Trophoblast cell (in vitro differentiated cells and primary cell): ENCODE measurements at regions not wholly inside any gene's neighbourhood (a gene's known extent, or its start where the extent isn't known, plus 50 kb on each side); places are given as distances from the start of the nearest gene placed in this dataset.
"Not testable (repeated sequence)": the region's sequence is repeated elsewhere in the genome, so short reads cannot be mapped to it uniquely, and the experiment has no call there.

Experiments
- DNase-seq, 2 donors: peaks; one replicate each; pipeline ENCODE4 v3.0.0-alpha.2; 2016
- H2AFZ ChIP-seq: 2 replicates; pipeline ENCODE4 v1.6.1; 2013; ENCODE audit warnings: low read length, moderate library complexity, mild to moderate bottlenecking; ENCODE audit not compliant: insufficient read depth, poor library complexity
- H2AK5ac ChIP-seq: 2 replicates; pipeline ENCODE4 v1.6.1; 2013; ENCODE audit warnings: mild to moderate bottlenecking, low read length
- H2BK120ac ChIP-seq: 2 replicates; pipeline ENCODE4 v1.6.1; 2013; ENCODE audit warnings: low read length, mild to moderate bottlenecking, moderate library complexity; ENCODE audit not compliant: insufficient read depth, poor library complexity
- H2BK12ac ChIP-seq: 2 replicates; pipeline ENCODE4 v1.6.1; 2013; ENCODE audit warnings: mild to moderate bottlenecking, low read length, moderate library complexity
- H2BK5ac ChIP-seq: 2 replicates; pipeline ENCODE4 v1.6.1; 2013; ENCODE audit warnings: low read length, low read depth, moderate library complexity, mild to moderate bottlenecking; ENCODE audit not compliant: poor library complexity
- H3K14ac ChIP-seq: 2 replicates; pipeline ENCODE4 v1.6.1; 2013; ENCODE audit warnings: mild to moderate bottlenecking, low read length
- H3K18ac ChIP-seq: 2 replicates; pipeline ENCODE4 v1.6.1; 2013; ENCODE audit warnings: mild to moderate bottlenecking, low read length
- H3K23ac ChIP-seq: 2 replicates; pipeline ENCODE4 v1.6.1; 2013; ENCODE audit warnings: low read length
- H3K27ac ChIP-seq: 2 replicates; pipeline ENCODE4 v1.5.1; 2013; ENCODE audit warnings: low read depth, mild to moderate bottlenecking, inconsistent platforms, low read length, moderate library complexity
- H3K27me3 ChIP-seq: 2 replicates; pipeline ENCODE4 v1.6.1; 2013; ENCODE audit warnings: inconsistent platforms, mild to moderate bottlenecking, low read length, moderate library complexity; ENCODE audit not compliant: insufficient read depth
- H3K36me3 ChIP-seq, 2 experiments: 1 replicate in 1 of 2; 2 replicates in 1 of 2; pipeline ENCODE4 v1.6.1; 2013; ENCODE audit warnings: low read length in 2 of 2, mild to moderate bottlenecking in 2 of 2, moderate library complexity in 1 of 2; ENCODE audit not compliant: insufficient read depth in 2 of 2, control insufficient read depth in 1 of 2
- H3K4ac ChIP-seq: 2 replicates; pipeline ENCODE4 v1.6.1; 2013; ENCODE audit warnings: low read depth, mild to moderate bottlenecking, low read length, moderate library complexity
- H3K4me1 ChIP-seq, 2 experiments: 1 replicate in 1 of 2; 2 replicates in 1 of 2; pipeline ENCODE4 v1.6.1; 2013; ENCODE audit warnings: low read length in 2 of 2, mild to moderate bottlenecking in 2 of 2, moderate library complexity in 1 of 2; ENCODE audit not compliant: insufficient read depth in 2 of 2, control insufficient read depth in 1 of 2
- H3K4me2 ChIP-seq: 2 replicates; pipeline ENCODE4 v1.6.1; 2013; ENCODE audit warnings: inconsistent platforms, mild to moderate bottlenecking, low read length, moderate library complexity
- H3K4me3 ChIP-seq: 2 replicates; pipeline ENCODE4 v1.5.1; 2013; ENCODE audit warnings: mild to moderate bottlenecking, low read depth, low read length, inconsistent platforms
- H3K79me1 ChIP-seq: one replicate; pipeline ENCODE4 v1.6.1; 2013; ENCODE audit warnings: low read length
- H3K79me2 ChIP-seq: 2 replicates; pipeline ENCODE4 v1.6.1; 2013; ENCODE audit warnings: low read length, mild to moderate bottlenecking; ENCODE audit not compliant: control insufficient read depth, insufficient read depth, poor library complexity
- H3K9ac ChIP-seq: 2 replicates; pipeline ENCODE4 v1.6.1; 2013; ENCODE audit warnings: mild to moderate bottlenecking, low read length
- H3K9me3 ChIP-seq: 2 replicates; pipeline ENCODE4 v1.6.1; 2013; ENCODE audit warnings: low read depth, mild to moderate bottlenecking, control low read depth, inconsistent platforms, low read length; ENCODE audit not compliant: insufficient read depth
- H4K12ac ChIP-seq: 2 replicates; pipeline ENCODE4 v1.6.1; 2013; ENCODE audit warnings: low read depth, mild to moderate bottlenecking, low read length, moderate library complexity
- H4K8ac ChIP-seq: 2 replicates; pipeline ENCODE4 v1.6.1; 2013; ENCODE audit warnings: low read depth, mild to moderate bottlenecking, low read length, moderate library complexity
- H4K91ac ChIP-seq: one replicate; pipeline ENCODE4 v1.6.1; 2013; ENCODE audit warnings: low read depth, mild to moderate bottlenecking, low read length, moderate library complexity
- WGBS: extraction: QIAGEN DNeasy Blood & Tissue Kit; methylation state at CpG from one replicate; pipeline ENCODE4 v1.1.7; 2013; ENCODE audit warnings: missing lambda C conversion rate; ENCODE audit not compliant: insufficient read length, insufficient coverage; ENCODE audit errors: extremely low coverage; 5-methylcytosine and 5-hydroxymethylcytosine counted together

- H3K27me3 ChIP-seq = no peaks in the 10 kb centered on the region
- no peaks in the 10 kb centered on the region for H3K9me3 ChIP-seq
- no peak overlapping the region for H4K8ac ChIP-seq
- no peak overlapping the region for H3K18ac ChIP-seq
- no peak overlapping the region for H3K27ac ChIP-seq
- no peak overlapping the region for H3K14ac ChIP-seq
- H4K91ac ChIP-seq = no peak overlapping the region
- no peaks in the 10 kb centered on the region for H3K36me3 ChIP-seq
- no peaks in the 10 kb centered on the region for H3K79me2 ChIP-seq
- no peak overlapping the region for H3K4me2 ChIP-seq
- no peak overlapping the region for H3K9ac ChIP-seq
- no peaks in the 10 kb centered on the region for H3K79me1 ChIP-seq
- H2AK5ac ChIP-seq = no peak overlapping the region
- no peak overlapping the region for H3K4ac ChIP-seq
- no CpG with 5 or more reads among the region's 1 CpG for WGBS
- H3K23ac ChIP-seq = no peak overlapping the region
- no peaks in the 10 kb centered on the region for H3K4me1 ChIP-seq
- H3K4me3 ChIP-seq = no peak overlapping the region
- H4K12ac ChIP-seq = no peak overlapping the region
- no peak overlapping the region for H2BK120ac ChIP-seq
- no peak overlapping the region for H2BK5ac ChIP-seq
- peak in 1 of 2 donors; percentile 33 for DNase-seq
- no peak overlapping the region for H2AFZ ChIP-seq
- no peak overlapping the region for H2BK12ac ChIP-seq
Observed at GRCh38 chr4:137360761-137361160, 171.5 kb downstream of the PCDH18 start.

DNA sequence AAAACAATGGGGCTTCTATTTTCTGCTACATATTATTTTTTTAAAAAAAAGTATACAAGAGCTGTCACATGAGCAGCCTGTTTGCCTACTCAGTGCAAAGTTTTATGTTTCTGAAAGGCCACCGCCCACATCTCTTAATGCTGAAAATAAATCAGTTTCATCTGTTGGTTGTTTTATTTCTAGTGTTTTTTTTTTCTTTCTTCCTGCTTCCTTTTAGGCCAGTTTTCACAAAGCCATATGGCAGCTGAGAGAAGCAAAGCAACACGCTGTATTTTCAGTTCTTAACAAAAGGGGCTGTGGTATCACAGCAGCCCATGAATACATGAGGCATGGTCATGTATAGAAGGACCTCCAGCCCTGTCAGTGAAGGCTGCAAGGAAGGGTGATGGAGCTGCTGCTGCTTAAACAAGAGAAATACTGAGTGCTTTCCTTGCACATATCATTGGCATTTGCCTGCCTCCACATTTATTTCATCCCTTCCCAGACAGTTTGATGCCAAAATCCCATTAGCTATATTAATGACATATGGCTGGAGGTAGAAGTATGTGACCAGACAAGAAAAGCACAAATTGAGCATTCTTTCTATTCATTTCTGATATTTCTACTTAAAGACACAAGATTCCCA, 172.5 kb downstream of the PCDH18 start:
- Histone ChIP-seq H3K9ac (no peak overlapping the region), H2BK120ac (no peak overlapping the region), H3K9me3 (no peaks in the 10 kb centered on the region), H3K27me3 (no peaks in the 10 kb centered on the region), H3K14ac (no peak overlapping the region), H3K4ac (no peak overlapping the region), H2BK5ac (no peak overlapping the region), H3K4me3 (no peak overlapping the region), H3K4me2 (no peak overlapping the region), H4K91ac (no peak overlapping the region), H4K8ac (no peak overlapping the region), H2AK5ac (no peak overlapping the region), H3K79me2 (no peaks in the 10 kb centered on the region), H3K36me3 (no peaks in the 10 kb centered on the region), H3K23ac (no peak overlapping the region), H2AFZ (no peak overlapping the region), H3K79me1 (no peaks in the 10 kb centered on the region), H3K18ac (no peak overlapping the region), H3K4me1 (no peaks in the 10 kb centered on the region), H2BK12ac (no peak overlapping the region), H3K27ac (no peak overlapping the region), H4K12ac (no peak overlapping the region)
- WGBS = no CpG with 5 or more reads among the region's 2 CpGs
- DNase-seq = peak in 1 of 2 donors; percentile 44

DNA sequence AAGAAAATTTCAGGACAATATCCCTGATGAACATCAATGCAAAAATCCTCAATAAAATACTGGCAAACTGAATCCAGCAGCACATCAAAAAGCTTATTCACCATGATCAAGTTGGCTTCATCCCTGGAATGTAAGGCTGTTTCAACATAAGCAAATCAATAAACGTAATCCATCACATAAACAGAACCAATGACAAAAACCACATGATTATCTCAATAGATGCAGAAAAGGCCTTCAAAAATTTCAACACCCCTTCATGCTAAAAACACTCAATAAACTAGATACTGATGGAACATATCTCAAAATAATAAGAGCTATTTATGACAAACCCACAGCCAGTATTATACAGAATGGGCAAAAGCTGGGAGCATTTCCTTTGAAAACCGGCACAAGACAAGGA, 177.7 kb downstream of the PCDH18 start:
- H3K4me3 ChIP-seq = not testable (repeated sequence)

GRCh38 chr4:137347371-137347770, 184.9 kb downstream of the PCDH18 start:
- Histone ChIP-seq H2BK120ac (no peak overlapping the region), H3K27ac (no peak overlapping the region), H2AK5ac (no peak overlapping the region), H3K4ac (no peak overlapping the region), H3K14ac (no peak overlapping the region), H4K12ac (no peak overlapping the region), H3K18ac (no peak overlapping the region), H3K9ac (no peak overlapping the region), H3K27me3 (no peaks in the 10 kb centered on the region), H3K4me3 (no peak overlapping the region), H3K4me2 (no peak overlapping the region), H3K9me3 (no peaks in the 10 kb centered on the region), H3K4me1 (no peaks in the 10 kb centered on the region), H4K8ac (no peak overlapping the region), H2BK5ac (no peak overlapping the region), H2AFZ (no peak overlapping the region), H2BK12ac (no peak overlapping the region), H4K91ac (no peak overlapping the region), H3K23ac (no peak overlapping the region), H3K79me1 (no peaks in the 10 kb centered on the region), H3K36me3 (no peaks in the 10 kb centered on the region), H3K79me2 (no peaks in the 10 kb centered on the region)
- no peak for DNase-seq
- 100% methylated on average over 1 of the region's 2 CpGs for WGBS

More for the DNA sequence above, 177.7 kb downstream of the PCDH18 start:
- H3K4ac ChIP-seq, H3K36me3 ChIP-seq, H3K14ac ChIP-seq, H4K12ac ChIP-seq, H3K4me2 ChIP-seq, H2AK5ac ChIP-seq, H2BK120ac ChIP-seq, H2BK12ac ChIP-seq, H3K18ac ChIP-seq, H3K9me3 ChIP-seq, H4K8ac ChIP-seq, H3K9ac ChIP-seq, H3K4me1 ChIP-seq, H3K27ac ChIP-seq, H2AFZ ChIP-seq, DNase-seq, H3K79me2 ChIP-seq, H3K23ac ChIP-seq, H3K27me3 ChIP-seq, H4K91ac ChIP-seq, H3K79me1 ChIP-seq, H2BK5ac ChIP-seq: not testable (repeated sequence)
- no CpG with 5 or more reads among the region's 2 CpGs for WGBS
